MCF 10A (cell line): ENCODE measurements at regions not wholly inside any gene's neighbourhood (a gene's known extent, or its start where the extent isn't known, plus 50 kb on each side); places are given as distances from the start of the nearest gene placed in this dataset.

Experiments used
- BruUV-seq: library from RNA; stranded (reverse); fragments of 400-500 nt; replicated peaks from 2 replicates; lab custom pipeline; 2021; lab: Mats Ljungman, UMichigan
- CTCF ChIA-PET: fragments of 300-600 bp; sonication (Branson Sonifier 250); formaldehyde crosslinking; extraction: SDS; loops from one replicate; lab custom pipeline; 2021; ENCODE audit warnings: antibody characterized with exemption, inconsistent platforms; lab: Yijun Ruan, JAX
- POLR2A ChIA-PET: fragments of 300-600, 350-650 bp; sonication (Branson Sonifier 250); formaldehyde crosslinking; extraction: SDS; loops from one replicate; lab custom pipeline; 2020; ENCODE audit warnings: antibody characterized with exemption, inconsistent platforms; lab: Yijun Ruan, JAX
- DNase-seq: peaks from one replicate; pipeline ENCODE4 v3.0.0-alpha.2; 2018; ENCODE audit not compliant: unreplicated experiment
- H3K27ac Mint-ChIP-seq: one replicate; pipeline ENCODE4 v1.8.0; 2022; ENCODE audit warnings: mild to moderate bottlenecking, low read depth, mixed read lengths; ENCODE audit not compliant: unreplicated experiment
- H3K27me3 Mint-ChIP-seq: one replicate; pipeline ENCODE4 v1.8.0; 2022; ENCODE audit warnings: mixed read lengths; ENCODE audit not compliant: insufficient read depth, unreplicated experiment
- H3K36me3 Mint-ChIP-seq: one replicate; pipeline ENCODE4 v1.8.0; 2022; ENCODE audit warnings: mild to moderate bottlenecking, moderate library complexity, mixed read lengths; ENCODE audit not compliant: insufficient read depth, unreplicated experiment
- H3K4me1 Mint-ChIP-seq: one replicate; pipeline ENCODE4 v1.8.0; 2022; ENCODE audit warnings: mixed read lengths; ENCODE audit not compliant: insufficient read depth, unreplicated experiment
- H3K4me3 Mint-ChIP-seq: one replicate; pipeline ENCODE4 v1.8.0; 2022; ENCODE audit warnings: mild to moderate bottlenecking, moderate library complexity, mixed read lengths; ENCODE audit not compliant: unreplicated experiment
- H3K9me3 Mint-ChIP-seq: one replicate; pipeline ENCODE4 v1.8.0; 2022; ENCODE audit warnings: mixed read lengths; ENCODE audit not compliant: unreplicated experiment
- intact Hi-C: fragments of 100-400 bp; cut with micrococcal nuclease; formaldehyde crosslinking; loops from 2 replicates; pipeline ENCODE4 v1.14.1; 2022
- TF ChIP-seq, protein P1 (sequence below): fragments of 200-600 bp; IDR thresholded peaks from one replicate; pipeline ENCODE4 v1.8.0; 2022; ENCODE audit warnings: antibody characterized with exemption, mild to moderate bottlenecking; ENCODE audit not compliant: unreplicated experiment

DNA sequence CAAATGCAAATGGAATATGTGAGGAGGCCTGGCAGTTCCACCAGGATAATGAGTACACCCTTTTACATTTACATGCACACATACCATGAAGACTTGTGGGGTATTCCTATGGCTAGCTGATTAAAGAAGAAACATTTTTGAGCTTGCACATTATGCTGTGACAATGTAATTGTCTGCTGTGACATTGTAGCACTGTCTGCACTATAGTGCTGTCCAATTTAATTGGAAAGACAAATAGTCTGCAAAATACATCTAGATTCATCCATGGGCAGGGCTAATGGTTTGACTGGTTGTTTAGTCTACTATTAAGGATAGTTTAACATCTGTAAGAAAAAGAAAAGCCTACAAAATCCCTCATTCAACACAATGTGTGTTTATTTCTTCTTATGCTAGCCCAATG is 1005.6 kb upstream of the LRFN5 start:
- intact Hi-C loops: no loop called here
- ChIA-PET CTCF (no interaction called here), POLR2A (no interaction called here)
- TF ChIP-seq, protein P1, sequence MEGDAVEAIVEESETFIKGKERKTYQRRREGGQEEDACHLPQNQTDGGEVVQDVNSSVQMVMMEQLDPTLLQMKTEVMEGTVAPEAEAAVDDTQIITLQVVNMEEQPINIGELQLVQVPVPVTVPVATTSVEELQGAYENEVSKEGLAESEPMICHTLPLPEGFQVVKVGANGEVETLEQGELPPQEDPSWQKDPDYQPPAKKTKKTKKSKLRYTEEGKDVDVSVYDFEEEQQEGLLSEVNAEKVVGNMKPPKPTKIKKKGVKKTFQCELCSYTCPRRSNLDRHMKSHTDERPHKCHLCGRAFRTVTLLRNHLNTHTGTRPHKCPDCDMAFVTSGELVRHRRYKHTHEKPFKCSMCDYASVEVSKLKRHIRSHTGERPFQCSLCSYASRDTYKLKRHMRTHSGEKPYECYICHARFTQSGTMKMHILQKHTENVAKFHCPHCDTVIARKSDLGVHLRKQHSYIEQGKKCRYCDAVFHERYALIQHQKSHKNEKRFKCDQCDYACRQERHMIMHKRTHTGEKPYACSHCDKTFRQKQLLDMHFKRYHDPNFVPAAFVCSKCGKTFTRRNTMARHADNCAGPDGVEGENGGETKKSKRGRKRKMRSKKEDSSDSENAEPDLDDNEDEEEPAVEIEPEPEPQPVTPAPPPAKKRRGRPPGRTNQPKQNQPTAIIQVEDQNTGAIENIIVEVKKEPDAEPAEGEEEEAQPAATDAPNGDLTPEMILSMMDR: no peak
- H3K27ac Mint-ChIP-seq: no peak overlapping the region
- H3K9me3 Mint-ChIP-seq: no peaks in the 10 kb centered on the region
- DNase-seq: no peak
- no peak overlapping the region for H3K4me3 Mint-ChIP-seq
- H3K36me3 Mint-ChIP-seq: no peaks in the 10 kb centered on the region
- H3K27me3 Mint-ChIP-seq: peaks cover 48% of the 10 kb centered on the region
- no peaks in the 10 kb centered on the region for H3K4me1 Mint-ChIP-seq
- BruUV-seq: no TSS peak

DNA sequence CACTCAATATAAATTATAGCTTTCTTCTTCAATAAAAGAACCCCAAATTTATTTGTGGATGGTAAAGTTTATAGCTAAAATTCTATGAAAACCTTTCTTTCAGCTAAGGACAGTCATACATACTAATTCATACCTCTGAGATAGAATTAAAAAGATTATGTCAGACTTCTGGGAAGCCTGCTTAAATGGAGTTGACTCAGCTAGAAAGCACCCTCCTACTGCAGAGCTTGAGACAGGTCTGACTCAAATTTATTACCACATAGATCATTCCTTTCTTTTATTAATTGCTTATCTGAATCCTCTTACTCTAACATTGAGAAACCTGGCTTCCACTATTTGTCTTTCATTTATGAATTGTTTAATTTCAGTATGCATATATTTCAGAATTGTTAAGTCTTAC is 1007.0 kb upstream of the LRFN5 start:
- H3K36me3 Mint-ChIP-seq: no peaks in the 10 kb centered on the region
- no TSS peak for BruUV-seq
- peak; percentile 58 for DNase-seq

DNA sequence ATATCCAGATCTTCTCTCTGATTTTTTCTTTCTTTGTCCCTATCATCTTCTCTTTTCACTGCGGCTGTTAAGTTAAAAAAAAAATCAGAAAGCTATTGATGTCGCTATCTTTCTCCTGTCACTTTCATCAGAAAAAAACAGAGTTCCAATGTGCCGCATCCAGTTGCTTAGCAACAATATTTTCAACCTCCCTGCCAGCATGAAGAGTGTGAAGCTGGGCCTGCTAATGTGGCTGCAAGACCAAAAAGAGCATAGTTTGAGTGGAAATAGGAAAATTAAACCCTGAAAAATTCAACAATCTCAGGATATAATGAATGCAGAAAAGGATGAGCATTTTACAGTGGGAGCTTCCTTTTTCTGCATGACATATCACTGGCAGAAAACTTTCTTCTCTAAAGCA is 1025.4 kb upstream of the LRFN5 start:
- TF ChIP-seq, protein P1: no peak
- H3K27ac Mint-ChIP-seq: no peak overlapping the region
- H3K9me3 Mint-ChIP-seq: no peaks in the 10 kb centered on the region
- ChIA-PET CTCF (no interaction called here), POLR2A (no interaction called here)
- peaks cover 74% of the 10 kb centered on the region for H3K27me3 Mint-ChIP-seq
- no peaks in the 10 kb centered on the region for H3K4me1 Mint-ChIP-seq
- no peak overlapping the region for H3K4me3 Mint-ChIP-seq
- no TSS peak for BruUV-seq
- no peaks in the 10 kb centered on the region for H3K36me3 Mint-ChIP-seq
- no peak for DNase-seq
- intact Hi-C loops: no loop called here

More for the DNA sequence above, 1007.0 kb upstream of the LRFN5 start:
- ChIA-PET CTCF (interaction anchor here (0.6 kb wide), 1 partner anchor 15 kb away, joined by 3 read pairs; no protein-coding TSS in a partner anchor), POLR2A (interaction anchor here (1.0 kb wide), 1 partner anchor 205 kb away, joined by 3 read pairs; no protein-coding TSS in a partner anchor)
- Mint-ChIP-seq H3K4me3 (no peak overlapping the region), H3K27ac (no peak overlapping the region), H3K27me3 (peaks cover 48% of the 10 kb centered on the region), H3K4me1 (no peaks in the 10 kb centered on the region), H3K9me3 (no peaks in the 10 kb centered on the region)
- intact Hi-C loops: no loop called here
- TF ChIP-seq, protein P1: no peak

DNA sequence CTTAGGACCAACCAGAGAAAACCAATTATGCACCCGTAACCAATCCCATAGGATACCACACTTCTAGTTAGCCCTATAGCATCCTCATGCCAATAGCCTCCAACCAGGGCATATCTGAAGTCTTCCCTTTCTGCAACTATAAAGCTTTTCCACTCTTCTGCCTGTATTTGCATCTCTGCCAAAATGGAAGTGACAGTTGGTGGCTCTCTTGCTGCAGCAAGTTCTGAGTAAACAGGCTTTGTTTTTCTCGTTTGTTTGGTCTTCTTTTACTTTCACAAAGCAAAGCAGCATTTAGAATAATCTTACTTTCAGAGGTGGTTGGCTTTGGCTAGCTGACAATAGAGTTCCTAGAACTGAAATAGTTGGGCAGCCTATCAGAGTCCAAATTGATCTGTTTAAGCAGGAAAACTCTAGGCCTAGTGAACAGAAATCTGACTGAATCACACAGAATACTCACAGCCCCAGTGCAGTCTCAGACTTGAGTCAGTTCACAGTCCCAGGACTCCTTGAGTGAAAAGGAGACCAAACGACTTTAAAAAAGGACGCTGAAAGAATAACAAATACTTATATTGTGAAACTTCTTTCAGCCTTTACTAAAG is 1029.7 kb upstream of the LRFN5 start:
- no peak for DNase-seq
- Mint-ChIP-seq H3K4me1 (no peaks in the 10 kb centered on the region), H3K27me3 (peaks cover 75% of the 10 kb centered on the region), H3K27ac (no peak overlapping the region), H3K9me3 (no peaks in the 10 kb centered on the region), H3K4me3 (no peak overlapping the region), H3K36me3 (no peaks in the 10 kb centered on the region)
- intact Hi-C loops: no loop called here
- TF ChIP-seq, protein P1: no peak
- POLR2A ChIA-PET: interaction anchor here (0.6 kb wide), 2 partner anchors 11 to 336 kb away, joined by 3 read pairs; no protein-coding TSS in a partner anchor
- CTCF ChIA-PET: interaction anchor here (0.6 to 1.2 kb wide), 2 partner anchors 19 to 377 kb away, joined by 3 read pairs; no protein-coding TSS in a partner anchor
- no TSS peak for BruUV-seq
